Loucy (cell line): ENCODE measurements at regions not wholly inside any gene's neighbourhood (a gene's known extent, or its start where the extent isn't known, plus 50 kb on each side); places are given as distances from the start of the nearest gene placed in this dataset.

Source experiments
- H2AFZ ChIP-seq: fragments of 200-600 bp; sonication (generic); 2 replicates; pipeline ENCODE4 v1.6.0; 2016; ENCODE audit warnings: antibody characterized with exemption, mild to moderate bottlenecking, low read length, moderate library complexity
- H3F3A ChIP-seq: fragments of 200-600 bp; 2 replicates; pipeline ENCODE4 v1.6.0; 2016; ENCODE audit warnings: antibody characterized with exemption, low read depth, mild to moderate bottlenecking
- H3K27me3 ChIP-seq: fragments of 200-600 bp; sonication (generic); 2 replicates; pipeline ENCODE4 v1.6.1; 2014; ENCODE audit warnings: low read length, mild to moderate bottlenecking; ENCODE audit not compliant: insufficient read depth, poor library complexity, severe bottlenecking
- H3K36me3 ChIP-seq: fragments of 200-600 bp; sonication (generic); 2 replicates; pipeline ENCODE4 v1.6.1; 2016; ENCODE audit warnings: low read length; ENCODE audit not compliant: insufficient read depth
- H3K4me1 ChIP-seq: fragments of 200-600 bp; sonication (generic); 2 replicates; pipeline ENCODE4 v1.5.1; 2014; ENCODE audit warnings: low read length, mild to moderate bottlenecking; ENCODE audit not compliant: insufficient read depth, poor library complexity, severe bottlenecking
- H3K4me2 ChIP-seq: fragments of 200-600 bp; sonication (generic); 2 replicates; pipeline ENCODE4 v1.6.0; 2014; ENCODE audit warnings: antibody characterized with exemption, low read length, low read depth, mild to moderate bottlenecking; ENCODE audit not compliant: poor library complexity, severe bottlenecking
- H3K4me3 ChIP-seq: fragments of 200-600 bp; sonication (generic); 2 replicates; pipeline ENCODE4 v1.5.1; 2014; ENCODE audit warnings: low read length, mild to moderate bottlenecking, mixed read lengths; ENCODE audit not compliant: poor library complexity, severe bottlenecking
- H3K79me2 ChIP-seq: fragments of 200-600 bp; sonication (generic); 2 replicates; pipeline ENCODE4 v1.6.1; 2014; ENCODE audit warnings: low read length; ENCODE audit not compliant: insufficient read depth
- H3K9ac ChIP-seq: fragments of 200-600 bp; sonication (generic); 2 replicates; pipeline ENCODE4 v1.6.0; 2014; ENCODE audit warnings: mild to moderate bottlenecking, low read depth, low read length, moderate library complexity; ENCODE audit not compliant: poor library complexity, severe bottlenecking
- H3K9me2 ChIP-seq: fragments of 200-600 bp; sonication (generic); replicated peaks from 2 replicates; pipeline ENCODE4 v1.6.1; 2016; ENCODE audit warnings: low read depth, low read length, mixed read lengths
- H3K9me3 ChIP-seq: fragments of 200-600 bp; sonication (generic); 2 replicates; pipeline ENCODE4 v1.6.1; 2014; ENCODE audit warnings: mild to moderate bottlenecking, antibody characterized with exemption, low read length, low read depth; ENCODE audit not compliant: insufficient read depth
- H4K20me1 ChIP-seq: fragments of 200-600 bp; sonication (generic); 2 replicates; pipeline ENCODE4 v1.6.0; 2014; ENCODE audit warnings: antibody characterized with exemption, low read length, mild to moderate bottlenecking; ENCODE audit not compliant: insufficient read depth, poor library complexity, severe bottlenecking
- CTCF ChIP-seq: fragments of 200-600 bp; sonication (generic); conservative IDR thresholded peaks from 2 replicates; pipeline ENCODE4 v1.5.1; 2014; ENCODE audit warnings: mild to moderate bottlenecking, antibody characterized with exemption, low read length
- EZH2phosphoT487 ChIP-seq: fragments of 200-600 bp; IDR thresholded peaks from 2 replicates; pipeline ENCODE4 v1.6.1; 2018; ENCODE audit warnings: antibody characterized with exemption, mild to moderate bottlenecking, moderate library complexity, borderline replicate concordance

- H3K4me3 ChIP-seq, result no peak overlapping the region
- H3K79me2 ChIP-seq, result no peaks in the 10 kb centered on the region
- no peaks in the 10 kb centered on the region for H3K27me3 ChIP-seq
- H3K4me2 ChIP-seq, result no peak overlapping the region
- H2AFZ ChIP-seq, result no peak overlapping the region
- no peaks in the 10 kb centered on the region for H3K9me2 ChIP-seq
- H3K36me3 ChIP-seq, result no peaks in the 10 kb centered on the region
- no peaks in the 10 kb centered on the region for H3K9me3 ChIP-seq
- H3K9ac ChIP-seq, result no peak overlapping the region
- H3F3A ChIP-seq, result no peaks in the 10 kb centered on the region
- no peaks in the 10 kb centered on the region for H3K4me1 ChIP-seq
- no peaks in the 10 kb centered on the region for H4K20me1 ChIP-seq
- TF ChIP-seq EZH2phosphoT487 (no peak), CTCF (no peak)
These were observed 63.6 kb upstream of the SFMBT2 start for GRCh38 chr10:7474388-7474787.

DNA sequence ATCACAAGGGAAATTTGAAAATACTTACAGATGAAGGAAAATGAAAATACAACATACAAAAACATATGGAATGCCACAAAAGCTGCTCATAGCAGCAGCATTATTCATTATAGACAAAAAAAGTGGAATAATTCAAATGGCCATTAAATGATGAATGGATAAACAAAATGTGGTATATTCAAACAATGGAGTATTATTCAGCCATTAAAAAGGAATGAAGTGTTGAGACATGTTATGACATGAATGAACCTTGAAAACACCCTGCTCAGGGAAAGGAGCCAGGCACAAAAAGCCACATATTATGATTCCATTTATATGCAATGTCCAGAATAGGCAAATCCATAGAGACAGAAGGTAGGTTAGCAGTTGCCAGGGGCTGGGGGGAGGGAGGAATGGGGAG is 62.6 kb upstream of the SFMBT2 start:
- no peaks in the 10 kb centered on the region for H3K9me3 ChIP-seq
- no peaks in the 10 kb centered on the region for H3K79me2 ChIP-seq
- no peak overlapping the region for H3K4me2 ChIP-seq
- H3K9me2 ChIP-seq, result no peaks in the 10 kb centered on the region
- no peaks in the 10 kb centered on the region for H3F3A ChIP-seq
- H2AFZ ChIP-seq, result no peak overlapping the region
- no peaks in the 10 kb centered on the region for H3K27me3 ChIP-seq
- H3K9ac ChIP-seq, result no peak overlapping the region
- no peaks in the 10 kb centered on the region for H4K20me1 ChIP-seq
- no peaks in the 10 kb centered on the region for H3K4me1 ChIP-seq
- no peaks in the 10 kb centered on the region for H3K36me3 ChIP-seq
- no peak overlapping the region for H3K4me3 ChIP-seq
- TF ChIP-seq CTCF (no peak), EZH2phosphoT487 (no peak)

- H2AFZ ChIP-seq, result no peak overlapping the region
- TF ChIP-seq EZH2phosphoT487, result no peak
- TF ChIP-seq CTCF, result no peak
- no peak overlapping the region for H3K9ac ChIP-seq
- H3K9me3 ChIP-seq, result no peaks in the 10 kb centered on the region
- H3K79me2 ChIP-seq, result no peaks in the 10 kb centered on the region
- H3K36me3 ChIP-seq, result no peaks in the 10 kb centered on the region
- H3F3A ChIP-seq, result no peaks in the 10 kb centered on the region
- no peaks in the 10 kb centered on the region for H3K9me2 ChIP-seq
- no peaks in the 10 kb centered on the region for H4K20me1 ChIP-seq
- H3K4me1 ChIP-seq, result no peaks in the 10 kb centered on the region
- no peak overlapping the region for H3K4me2 ChIP-seq
- no peaks in the 10 kb centered on the region for H3K27me3 ChIP-seq
- H3K4me3 ChIP-seq, result no peak overlapping the region
These were observed 61.0 kb upstream of the SFMBT2 start for GRCh38 chr10:7471720-7472367.
